ENCODE measurements at regions not wholly inside any gene's neighbourhood (a gene's known extent, or its start where the extent isn't known, plus 50 kb on each side); places are given as distances from the start of the nearest gene placed in this dataset.

GRCh38 chr7:68245688-68246087 is 1249.1 kb downstream of the TYW1 start:
- Mint-ChIP-seq H3K27me3 (ENCODE audit: insufficient read depth, low read depth, poor library complexity) (peaks cover 9% of the 10 kb centered on the region), H3K4me1 (no peaks in the 10 kb centered on the region), H3K9me3 (peaks cover 95% of the 10 kb centered on the region), H3K27ac (no peak overlapping the region), H3K4me3 (no peak overlapping the region), H3K36me3 (ENCODE audit: low read depth) (peaks cover 44% of the 10 kb centered on the region)
- Histone ChIP-seq H3F3A (replicated peaks; ENCODE audit: low read depth) (no peaks in the 10 kb centered on the region), H3K36me3 (ENCODE audit: insufficient read depth) (no peaks in the 10 kb centered on the region; the same call in 1 of the 2 replicates), H3K79me2 (replicated peaks; ENCODE audit: insufficient read depth) (no peaks in the 10 kb centered on the region), H3K27ac (ENCODE audit: low read depth) (no peak overlapping the region), H3K4me3 (no peak overlapping the region), H2AFZ (no peak overlapping the region), H4K20me1 (replicated peaks; ENCODE audit: insufficient read depth) (no peaks in the 10 kb centered on the region), H3K27me3 (ENCODE audit: insufficient read depth) (no peaks in the 10 kb centered on the region), H3K4me1 (ENCODE audit: insufficient read depth) (no peaks in the 10 kb centered on the region), H3K4me2 (no peak overlapping the region), H3K9me2 (ENCODE audit: insufficient read depth) (no peaks in the 10 kb centered on the region)
- DNase-seq (ENCODE audit: low spot score) = peak; percentile 8
- ATAC-seq = no peak
- TF ChIP-seq EZH2 (IDR thresholded peaks at IDR 0.05; ENCODE audit: low read depth, unreplicated experiment) (no peak), REST (IDR thresholded peaks at IDR 0.05; ENCODE audit: unreplicated experiment) (no peak), NANOG (IDR thresholded peaks at IDR 0.05; ENCODE audit: borderline replicate concordance) (no peak), STAT1 (IDR thresholded peaks at IDR 0.05; ENCODE audit: unreplicated experiment) (no peak), JUNB (IDR thresholded peaks at IDR 0.05; ENCODE audit: unreplicated experiment) (no peak), ZNF114 (CRISPR knock-in tag; IDR thresholded peaks at IDR 0.05) (no peak), ZNF331 (CRISPR knock-in tag; IDR thresholded peaks at IDR 0.05; ENCODE audit: low read depth) (no peak), CREB1 (CRISPR knock-in tag; IDR thresholded peaks at IDR 0.05; ENCODE audit: low read depth) (no peak), ZNF462 (CRISPR knock-in tag; IDR thresholded peaks at IDR 0.05) (no peak), EZH2phosphoT487 (IDR thresholded peaks at IDR 0.05; ENCODE audit: unreplicated experiment) (no peak), ETS1 (IDR thresholded peaks at IDR 0.05) (no peak), POLR2AphosphoS5 (IDR thresholded peaks at IDR 0.05; ENCODE audit: low read depth) (no peak)
- TF ChIP-seq, protein P1, sequence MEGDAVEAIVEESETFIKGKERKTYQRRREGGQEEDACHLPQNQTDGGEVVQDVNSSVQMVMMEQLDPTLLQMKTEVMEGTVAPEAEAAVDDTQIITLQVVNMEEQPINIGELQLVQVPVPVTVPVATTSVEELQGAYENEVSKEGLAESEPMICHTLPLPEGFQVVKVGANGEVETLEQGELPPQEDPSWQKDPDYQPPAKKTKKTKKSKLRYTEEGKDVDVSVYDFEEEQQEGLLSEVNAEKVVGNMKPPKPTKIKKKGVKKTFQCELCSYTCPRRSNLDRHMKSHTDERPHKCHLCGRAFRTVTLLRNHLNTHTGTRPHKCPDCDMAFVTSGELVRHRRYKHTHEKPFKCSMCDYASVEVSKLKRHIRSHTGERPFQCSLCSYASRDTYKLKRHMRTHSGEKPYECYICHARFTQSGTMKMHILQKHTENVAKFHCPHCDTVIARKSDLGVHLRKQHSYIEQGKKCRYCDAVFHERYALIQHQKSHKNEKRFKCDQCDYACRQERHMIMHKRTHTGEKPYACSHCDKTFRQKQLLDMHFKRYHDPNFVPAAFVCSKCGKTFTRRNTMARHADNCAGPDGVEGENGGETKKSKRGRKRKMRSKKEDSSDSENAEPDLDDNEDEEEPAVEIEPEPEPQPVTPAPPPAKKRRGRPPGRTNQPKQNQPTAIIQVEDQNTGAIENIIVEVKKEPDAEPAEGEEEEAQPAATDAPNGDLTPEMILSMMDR (conservative IDR thresholded peaks at IDR 0.05; ENCODE audit: low read depth in 2 of 2) = no peak
